NB4 (cell line): ENCODE measurements at regions not wholly inside any gene's neighbourhood (a gene's known extent, or its start where the extent isn't known, plus 50 kb on each side); places are given as distances from the start of the nearest gene placed in this dataset.

ENCODE experiments used
- CTCF ChIP-seq: IDR thresholded peaks from one replicate; pipeline ENCODE4 v1.5.1; 2012; ENCODE audit warnings: low read depth, low read length
- MAX ChIP-seq: IDR thresholded peaks from 2 replicates; pipeline ENCODE4 v1.6.1; 2011; ENCODE audit warnings: low read depth, low read length
- MYC ChIP-seq: IDR thresholded peaks from 2 replicates; pipeline ENCODE4 v1.6.1; 2011; ENCODE audit warnings: low read depth, low read length
- POLR2A ChIP-seq: IDR thresholded peaks from 2 replicates; pipeline ENCODE4 v1.6.1; 2011; ENCODE audit warnings: mild to moderate bottlenecking; ENCODE audit not compliant: insufficient read length; ENCODE audit errors: extremely low read depth

GRCh38 chr1:232468249-232468648 is 161.7 kb downstream of the SIPA1L2 start:
- TF ChIP-seq CTCF (no peak), MYC (no peak), POLR2A (no peak), MAX (no peak)
